VCaP (cell line): ENCODE measurements at regions not wholly inside any gene's neighbourhood (a gene's known extent, or its start where the extent isn't known, plus 50 kb on each side); places are given as distances from the start of the nearest gene placed in this dataset.

Experiments
- H3K27ac ChIP-seq: fragments of 450-650 bp; 2 replicates; pipeline ENCODE4 v1.5.1; 2017
- TF ChIP-seq, protein P1 (sequence below): fragments of 450-650 bp; conservative IDR thresholded peaks from 2 replicates; pipeline ENCODE4 v1.5.1; 2017; ENCODE audit warnings: mild to moderate bottlenecking, moderate library complexity

GRCh38 chr20:50401587-50402418 is 108.4 kb upstream of the PTPN1 start:
- no peak overlapping the region for H3K27ac ChIP-seq
- TF ChIP-seq, protein P1, sequence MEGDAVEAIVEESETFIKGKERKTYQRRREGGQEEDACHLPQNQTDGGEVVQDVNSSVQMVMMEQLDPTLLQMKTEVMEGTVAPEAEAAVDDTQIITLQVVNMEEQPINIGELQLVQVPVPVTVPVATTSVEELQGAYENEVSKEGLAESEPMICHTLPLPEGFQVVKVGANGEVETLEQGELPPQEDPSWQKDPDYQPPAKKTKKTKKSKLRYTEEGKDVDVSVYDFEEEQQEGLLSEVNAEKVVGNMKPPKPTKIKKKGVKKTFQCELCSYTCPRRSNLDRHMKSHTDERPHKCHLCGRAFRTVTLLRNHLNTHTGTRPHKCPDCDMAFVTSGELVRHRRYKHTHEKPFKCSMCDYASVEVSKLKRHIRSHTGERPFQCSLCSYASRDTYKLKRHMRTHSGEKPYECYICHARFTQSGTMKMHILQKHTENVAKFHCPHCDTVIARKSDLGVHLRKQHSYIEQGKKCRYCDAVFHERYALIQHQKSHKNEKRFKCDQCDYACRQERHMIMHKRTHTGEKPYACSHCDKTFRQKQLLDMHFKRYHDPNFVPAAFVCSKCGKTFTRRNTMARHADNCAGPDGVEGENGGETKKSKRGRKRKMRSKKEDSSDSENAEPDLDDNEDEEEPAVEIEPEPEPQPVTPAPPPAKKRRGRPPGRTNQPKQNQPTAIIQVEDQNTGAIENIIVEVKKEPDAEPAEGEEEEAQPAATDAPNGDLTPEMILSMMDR, result no peak

DNA sequence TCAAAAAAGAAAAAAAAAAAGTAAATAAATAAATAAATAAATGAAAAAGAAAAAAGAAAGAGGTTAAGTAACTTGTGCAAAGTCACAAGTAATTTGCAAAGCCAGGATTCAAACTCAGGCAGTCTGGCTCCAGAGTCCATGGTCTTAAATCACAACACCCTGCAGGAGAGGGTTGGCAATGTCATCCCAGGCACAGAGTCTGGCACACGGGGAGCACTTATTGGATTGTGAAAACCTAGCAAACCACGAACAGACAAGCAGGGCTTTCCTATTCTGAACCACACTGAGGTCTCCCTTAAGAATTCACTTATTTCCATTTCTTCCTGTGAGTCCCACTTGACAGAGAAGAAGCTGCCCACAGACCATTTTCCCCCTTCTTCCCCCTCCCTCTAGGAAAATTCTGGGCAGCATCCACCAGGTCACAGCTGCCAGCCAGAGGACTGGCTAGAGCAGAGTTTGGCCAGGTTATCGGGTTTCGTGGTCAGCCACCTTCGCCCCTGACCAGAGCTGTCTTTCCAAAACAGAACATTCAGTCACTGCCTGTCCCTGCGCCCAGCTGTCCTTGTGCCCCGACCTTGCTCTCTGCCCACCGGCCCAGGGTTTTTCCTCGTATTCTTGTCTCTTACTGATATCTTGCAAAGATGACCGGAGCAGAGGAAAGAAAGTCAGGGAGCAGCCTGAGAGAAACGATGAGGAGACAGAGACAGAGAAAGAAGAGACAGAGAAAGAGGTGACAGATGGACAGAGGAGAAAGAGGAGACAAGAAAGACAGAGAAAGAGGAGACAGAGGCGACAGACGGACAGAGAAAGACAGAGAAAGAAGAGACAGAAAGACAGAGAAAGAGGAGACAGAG is 106.4 kb upstream of the PTPN1 start:
- TF ChIP-seq, protein P1, result no peak
- no peak overlapping the region for H3K27ac ChIP-seq

DNA sequence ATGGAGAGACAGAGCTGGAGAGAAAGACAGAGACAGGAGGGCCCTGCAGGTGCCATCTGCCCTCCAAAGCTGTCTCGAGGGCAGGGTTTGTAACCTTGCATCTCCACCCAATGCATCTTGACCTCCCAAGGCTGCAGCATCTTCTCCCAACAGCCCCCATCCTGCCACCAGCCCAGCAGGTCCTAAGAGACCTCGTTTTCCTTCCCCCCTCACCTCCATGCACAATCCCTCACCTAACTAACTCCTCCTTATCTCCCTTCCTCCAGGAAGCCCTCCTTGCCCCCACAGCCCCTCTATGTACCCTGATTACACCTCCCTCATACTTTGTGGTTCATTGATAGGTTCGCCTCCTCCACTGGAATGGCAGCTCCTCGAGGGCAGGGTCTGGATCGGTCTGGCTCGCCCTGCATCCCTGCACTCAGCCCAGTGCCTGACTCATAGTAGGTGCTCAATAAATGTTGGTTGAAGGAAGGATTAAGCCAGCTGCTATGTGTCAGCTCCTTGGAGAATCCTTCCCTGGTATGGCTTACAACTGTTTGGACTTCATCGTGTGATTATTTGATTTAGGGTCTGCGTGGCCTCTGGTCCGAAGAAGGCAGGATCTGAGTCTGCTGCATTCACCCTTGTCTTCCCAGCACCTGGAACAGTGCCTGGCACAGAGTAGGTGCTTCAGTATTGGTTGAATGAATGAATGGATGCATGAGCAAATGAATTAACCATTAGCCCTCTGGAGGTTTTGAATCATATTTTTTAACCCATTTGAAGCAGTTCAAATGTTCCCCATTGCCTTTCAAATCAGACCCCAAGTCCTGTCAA is 105.6 kb upstream of the PTPN1 start:
- no peak overlapping the region for H3K27ac ChIP-seq
- TF ChIP-seq, protein P1, result no peak

- no peak overlapping the region for H3K27ac ChIP-seq
- TF ChIP-seq, protein P1, result no peak
These were observed 104.8 kb upstream of the PTPN1 start for GRCh38 chr20:50405235-50405914.

GRCh38 chr20:50405915-50406609 is 104.1 kb upstream of the PTPN1 start:
- TF ChIP-seq, protein P1, result no peak
- no peak overlapping the region for H3K27ac ChIP-seq

- no peak overlapping the region for H3K27ac ChIP-seq
- TF ChIP-seq, protein P1, result no peak
These were observed 103.5 kb upstream of the PTPN1 start for GRCh38 chr20:50406610-50407136.
